SU-DHL-6 (cell line): ENCODE measurements at regions not wholly inside any gene's neighbourhood (a gene's known extent, or its start where the extent isn't known, plus 50 kb on each side); places are given as distances from the start of the nearest gene placed in this dataset.

Experiments used
- H2AFZ ChIP-seq: fragments of 200-600 bp; sonication (generic); 2 replicates; pipeline ENCODE4 v1.6.1; 2014; ENCODE audit warnings: low read depth, mild to moderate bottlenecking, moderate library complexity, mixed read lengths, antibody characterized with exemption, low read length; ENCODE audit not compliant: severe bottlenecking
- H3F3A ChIP-seq: fragments of 200-600 bp; shearing (Covaris generic); 2 replicates; pipeline ENCODE4 v1.6.0; 2016; ENCODE audit warnings: antibody characterized with exemption, mild to moderate bottlenecking; ENCODE audit not compliant: insufficient read depth
- H3K27ac ChIP-seq: fragments of 200-600 bp; sonication (generic); 2 replicates; pipeline ENCODE4 v1.5.1; 2016; ENCODE audit warnings: low read depth, mild to moderate bottlenecking, low read length, moderate library complexity, mixed read lengths
- H3K27me3 ChIP-seq: fragments of 200-600 bp; sonication (generic), shearing (Covaris generic); 2 replicates; pipeline ENCODE4 v1.6.0; 2014; ENCODE audit warnings: mild to moderate bottlenecking, low read length
- H3K36me3 ChIP-seq: fragments of 200-600 bp; sonication (generic); 2 replicates; pipeline ENCODE4 v1.6.1; 2014; ENCODE audit warnings: mild to moderate bottlenecking, low read length, mixed read lengths
- H3K4me2 ChIP-seq: fragments of 300-600, 200-600 bp; shearing (Covaris generic), sonication (generic); 2 replicates; pipeline ENCODE4 v1.6.0; 2014; ENCODE audit warnings: low read length, low read depth, mild to moderate bottlenecking; ENCODE audit not compliant: poor library complexity, severe bottlenecking
- H3K4me3 ChIP-seq: fragments of 200-600 bp; sonication (generic); 2 replicates; pipeline ENCODE4 v1.5.1; 2014; ENCODE audit warnings: antibody characterized with exemption, low read length, mild to moderate bottlenecking, mixed read lengths; ENCODE audit not compliant: insufficient read depth, poor library complexity, severe bottlenecking
- H3K79me2 ChIP-seq: fragments of 200-600 bp; sonication (generic); 2 replicates; pipeline ENCODE4 v1.6.1; 2014; ENCODE audit warnings: mild to moderate bottlenecking, low read length, moderate library complexity; ENCODE audit not compliant: insufficient read depth
- H3K9ac ChIP-seq: fragments of 200-600 bp; sonication (generic); 2 replicates; pipeline ENCODE4 v1.7.0; 2014; ENCODE audit warnings: mild to moderate bottlenecking, low read length
- H3K9me2 ChIP-seq: fragments of 200-600 bp; sonication (generic); replicated peaks from 2 replicates; pipeline ENCODE4 v1.6.1; 2014; ENCODE audit warnings: low read length; ENCODE audit not compliant: insufficient read depth
- H3K9me3 ChIP-seq: fragments of 200-600 bp; sonication (generic); 2 replicates; pipeline ENCODE4 v1.6.1; 2014; ENCODE audit warnings: low read length, mixed read lengths; ENCODE audit not compliant: insufficient read depth
- H4K20me1 ChIP-seq: fragments of 200-600 bp; sonication (generic); 2 replicates; pipeline ENCODE4 v1.6.1; 2014; ENCODE audit warnings: low read depth, mild to moderate bottlenecking, antibody characterized with exemption, low read length, moderate library complexity, mixed read lengths
- EZH2phosphoT487 ChIP-seq: fragments of 200-600 bp; sonication (generic), shearing (Covaris generic); conservative IDR thresholded peaks from 2 replicates; pipeline ENCODE4 v1.6.1; 2018; ENCODE audit warnings: mild to moderate bottlenecking, antibody characterized with exemption, low read length, moderate library complexity, mixed read lengths
- TF ChIP-seq, protein P1 (sequence below): fragments of 200-600 bp; sonication (generic); IDR thresholded peaks from one replicate; pipeline ENCODE4 v1.5.1; 2017; ENCODE audit warnings: antibody characterized with exemption, mild to moderate bottlenecking, low read length, moderate library complexity; ENCODE audit not compliant: insufficient read depth, poor library complexity, severe bottlenecking

DNA sequence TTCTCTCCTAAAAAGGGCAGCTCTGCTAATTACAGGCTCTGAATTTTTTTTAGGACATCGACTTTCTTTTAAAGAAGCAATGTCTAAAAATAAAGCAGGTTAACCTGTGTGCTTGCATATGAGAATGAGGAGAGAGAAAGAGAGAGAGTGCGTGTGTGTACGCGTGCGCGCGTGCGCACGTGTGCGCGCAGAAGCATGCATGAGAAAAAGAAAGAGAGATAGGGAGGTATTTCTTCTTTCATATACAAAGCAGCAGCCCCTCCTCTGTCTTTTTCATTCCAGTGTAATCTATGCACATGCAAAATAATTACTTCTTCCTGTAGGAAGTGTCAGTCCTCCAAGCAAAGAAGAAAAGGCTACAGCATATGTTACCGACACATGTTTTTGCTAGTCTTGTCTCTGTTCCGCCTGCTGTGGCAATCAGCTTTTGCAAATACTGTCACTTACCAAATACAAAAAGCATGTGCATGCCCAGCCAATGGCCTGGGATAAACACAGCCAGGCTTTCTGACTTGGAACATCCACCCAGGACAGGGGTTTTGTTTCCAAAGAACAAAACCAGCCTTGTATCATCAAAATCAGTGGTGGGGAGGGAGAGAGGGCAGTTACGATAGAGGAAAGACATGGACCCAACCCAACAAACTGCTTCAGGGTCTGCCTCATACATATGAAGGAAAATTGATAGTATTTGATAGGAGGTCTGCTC is 252.3 kb upstream of the SLC24A2 start:
- H3K27me3 ChIP-seq: no peaks in the 10 kb centered on the region
- H2AFZ ChIP-seq: no peak overlapping the region
- H3F3A ChIP-seq: no peaks in the 10 kb centered on the region
- no peak overlapping the region for H3K27ac ChIP-seq
- no peaks in the 10 kb centered on the region for H3K9me3 ChIP-seq
- no peak overlapping the region for H3K4me3 ChIP-seq
- H4K20me1 ChIP-seq: no peaks in the 10 kb centered on the region
- TF ChIP-seq EZH2phosphoT487: no peak
- TF ChIP-seq, protein P1, sequence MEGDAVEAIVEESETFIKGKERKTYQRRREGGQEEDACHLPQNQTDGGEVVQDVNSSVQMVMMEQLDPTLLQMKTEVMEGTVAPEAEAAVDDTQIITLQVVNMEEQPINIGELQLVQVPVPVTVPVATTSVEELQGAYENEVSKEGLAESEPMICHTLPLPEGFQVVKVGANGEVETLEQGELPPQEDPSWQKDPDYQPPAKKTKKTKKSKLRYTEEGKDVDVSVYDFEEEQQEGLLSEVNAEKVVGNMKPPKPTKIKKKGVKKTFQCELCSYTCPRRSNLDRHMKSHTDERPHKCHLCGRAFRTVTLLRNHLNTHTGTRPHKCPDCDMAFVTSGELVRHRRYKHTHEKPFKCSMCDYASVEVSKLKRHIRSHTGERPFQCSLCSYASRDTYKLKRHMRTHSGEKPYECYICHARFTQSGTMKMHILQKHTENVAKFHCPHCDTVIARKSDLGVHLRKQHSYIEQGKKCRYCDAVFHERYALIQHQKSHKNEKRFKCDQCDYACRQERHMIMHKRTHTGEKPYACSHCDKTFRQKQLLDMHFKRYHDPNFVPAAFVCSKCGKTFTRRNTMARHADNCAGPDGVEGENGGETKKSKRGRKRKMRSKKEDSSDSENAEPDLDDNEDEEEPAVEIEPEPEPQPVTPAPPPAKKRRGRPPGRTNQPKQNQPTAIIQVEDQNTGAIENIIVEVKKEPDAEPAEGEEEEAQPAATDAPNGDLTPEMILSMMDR: no peak
- no peaks in the 10 kb centered on the region for H3K36me3 ChIP-seq
- no peak overlapping the region for H3K9ac ChIP-seq
- no peak overlapping the region for H3K4me2 ChIP-seq
- H3K79me2 ChIP-seq: no peaks in the 10 kb centered on the region
- no peaks in the 10 kb centered on the region for H3K9me2 ChIP-seq

- no peaks in the 10 kb centered on the region for H3K9me3 ChIP-seq
- H3K27me3 ChIP-seq: no peaks in the 10 kb centered on the region
- no peak overlapping the region for H3K4me3 ChIP-seq
- no peaks in the 10 kb centered on the region for H3F3A ChIP-seq
- no peak overlapping the region for H3K4me2 ChIP-seq
- TF ChIP-seq, protein P1: no peak
- no peak for TF ChIP-seq EZH2phosphoT487
- no peaks in the 10 kb centered on the region for H3K79me2 ChIP-seq
- H2AFZ ChIP-seq: no peak overlapping the region
- no peak overlapping the region for H3K27ac ChIP-seq
- no peaks in the 10 kb centered on the region for H3K9me2 ChIP-seq
- no peak overlapping the region for H3K9ac ChIP-seq
- no peaks in the 10 kb centered on the region for H3K36me3 ChIP-seq
- H4K20me1 ChIP-seq: no peaks in the 10 kb centered on the region
These were observed 248.9 kb upstream of the SLC24A2 start for GRCh38 chr9:20037699-20038098.

DNA sequence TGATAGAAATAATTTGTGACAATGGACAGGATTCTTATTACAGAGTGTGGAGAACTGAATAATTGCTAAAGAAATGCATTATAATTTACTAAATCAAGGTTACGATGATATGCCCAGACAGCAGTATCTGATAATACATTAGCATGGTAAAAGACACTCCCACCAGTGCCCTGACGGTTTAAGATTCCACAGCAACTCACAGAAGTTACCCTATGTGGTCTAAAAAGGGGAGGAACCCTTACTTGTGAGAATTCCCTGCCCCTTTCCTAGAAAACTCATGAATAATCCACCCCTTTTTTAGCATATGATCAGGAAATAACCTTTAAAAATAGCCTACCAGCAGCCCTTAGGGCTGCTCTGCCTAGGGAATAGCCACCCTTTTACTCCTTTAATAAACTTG is 244.7 kb upstream of the SLC24A2 start:
- no peaks in the 10 kb centered on the region for H3F3A ChIP-seq
- H3K27me3 ChIP-seq: no peaks in the 10 kb centered on the region
- H4K20me1 ChIP-seq: no peaks in the 10 kb centered on the region
- no peaks in the 10 kb centered on the region for H3K36me3 ChIP-seq
- H3K79me2 ChIP-seq: no peaks in the 10 kb centered on the region
- H3K9ac ChIP-seq: no peak overlapping the region
- no peak overlapping the region for H3K4me3 ChIP-seq
- no peaks in the 10 kb centered on the region for H3K9me2 ChIP-seq
- H3K4me2 ChIP-seq: no peak overlapping the region
- TF ChIP-seq EZH2phosphoT487: no peak
- TF ChIP-seq, protein P1: no peak
- no peak overlapping the region for H3K27ac ChIP-seq
- no peak overlapping the region for H2AFZ ChIP-seq
- H3K9me3 ChIP-seq: no peaks in the 10 kb centered on the region
